ENCODE measurements at regions not wholly inside any gene's neighbourhood (a gene's known extent, or its start where the extent isn't known, plus 50 kb on each side); places are given as distances from the start of the nearest gene placed in this dataset.

- H3K27ac ChIP-seq = no peak overlapping the region
- TF ChIP-seq, protein P1, sequence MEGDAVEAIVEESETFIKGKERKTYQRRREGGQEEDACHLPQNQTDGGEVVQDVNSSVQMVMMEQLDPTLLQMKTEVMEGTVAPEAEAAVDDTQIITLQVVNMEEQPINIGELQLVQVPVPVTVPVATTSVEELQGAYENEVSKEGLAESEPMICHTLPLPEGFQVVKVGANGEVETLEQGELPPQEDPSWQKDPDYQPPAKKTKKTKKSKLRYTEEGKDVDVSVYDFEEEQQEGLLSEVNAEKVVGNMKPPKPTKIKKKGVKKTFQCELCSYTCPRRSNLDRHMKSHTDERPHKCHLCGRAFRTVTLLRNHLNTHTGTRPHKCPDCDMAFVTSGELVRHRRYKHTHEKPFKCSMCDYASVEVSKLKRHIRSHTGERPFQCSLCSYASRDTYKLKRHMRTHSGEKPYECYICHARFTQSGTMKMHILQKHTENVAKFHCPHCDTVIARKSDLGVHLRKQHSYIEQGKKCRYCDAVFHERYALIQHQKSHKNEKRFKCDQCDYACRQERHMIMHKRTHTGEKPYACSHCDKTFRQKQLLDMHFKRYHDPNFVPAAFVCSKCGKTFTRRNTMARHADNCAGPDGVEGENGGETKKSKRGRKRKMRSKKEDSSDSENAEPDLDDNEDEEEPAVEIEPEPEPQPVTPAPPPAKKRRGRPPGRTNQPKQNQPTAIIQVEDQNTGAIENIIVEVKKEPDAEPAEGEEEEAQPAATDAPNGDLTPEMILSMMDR (IDR thresholded peaks at IDR 0.05; ENCODE audit: low read depth, low read length) = no peak
- no peak overlapping the region for H3K4me3 ChIP-seq
- H3K4me1 ChIP-seq (ENCODE audit: low read depth) = no peaks in the 10 kb centered on the region
- H3K27me3 ChIP-seq = no peaks in the 10 kb centered on the region
- DNase-seq (ENCODE audit: low read depth in 1 of 2, low spot score in 1 of 2) = no peak
- no peaks in the 10 kb centered on the region for H3K36me3 ChIP-seq
- H3K9me3 ChIP-seq (ENCODE audit: low read depth) = no peaks in the 10 kb centered on the region
These were observed 300.0 kb downstream of the PIK3R1 start for GRCh38 chr5:68515514-68515913.

DNA sequence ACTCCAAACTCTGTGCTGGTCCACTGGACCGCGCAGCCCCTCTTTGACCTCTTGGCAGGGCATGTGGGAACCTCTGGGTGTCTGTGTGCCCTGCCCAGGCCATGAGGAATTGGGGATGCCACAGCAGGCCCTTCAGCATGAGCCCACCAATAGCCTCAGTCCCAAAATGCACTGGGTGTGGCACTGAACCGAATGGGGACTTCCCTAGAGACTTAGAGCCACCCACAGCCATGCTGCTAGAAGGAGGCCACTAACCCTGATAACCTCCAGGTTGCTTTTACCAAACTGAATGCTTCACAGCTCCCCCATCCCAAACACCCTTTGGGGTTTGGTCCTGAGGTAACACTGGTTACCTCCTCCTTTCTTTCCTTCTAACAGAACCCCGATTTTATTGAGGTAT, 302.7 kb downstream of the PIK3R1 start:
- no peak for DNase-seq (ENCODE audit: low read depth in 1 of 2, low spot score in 1 of 2)
- no peak overlapping the region for H3K4me3 ChIP-seq
- no peaks in the 10 kb centered on the region for H3K36me3 ChIP-seq
- no peak overlapping the region for H3K27ac ChIP-seq
- no peaks in the 10 kb centered on the region for H3K27me3 ChIP-seq
- TF ChIP-seq, protein P1 (IDR thresholded peaks at IDR 0.05; ENCODE audit: low read depth, low read length) = no peak
- no peaks in the 10 kb centered on the region for H3K4me1 ChIP-seq (ENCODE audit: low read depth)
- H3K9me3 ChIP-seq (ENCODE audit: low read depth) = no peaks in the 10 kb centered on the region

- Histone ChIP-seq H3K36me3 (no peaks in the 10 kb centered on the region), H3K9me3 (ENCODE audit: low read depth) (no peaks in the 10 kb centered on the region), H3K4me3 (no peak overlapping the region), H3K27ac (no peak overlapping the region), H3K4me1 (ENCODE audit: low read depth) (no peaks in the 10 kb centered on the region), H3K27me3 (no peaks in the 10 kb centered on the region)
- no peak for DNase-seq (ENCODE audit: low read depth in 1 of 2, low spot score in 1 of 2)
- TF ChIP-seq, protein P1 (IDR thresholded peaks at IDR 0.05; ENCODE audit: low read depth, low read length) = no peak
These were observed 303.6 kb downstream of the PIK3R1 start for GRCh38 chr5:68519143-68519542.

DNA sequence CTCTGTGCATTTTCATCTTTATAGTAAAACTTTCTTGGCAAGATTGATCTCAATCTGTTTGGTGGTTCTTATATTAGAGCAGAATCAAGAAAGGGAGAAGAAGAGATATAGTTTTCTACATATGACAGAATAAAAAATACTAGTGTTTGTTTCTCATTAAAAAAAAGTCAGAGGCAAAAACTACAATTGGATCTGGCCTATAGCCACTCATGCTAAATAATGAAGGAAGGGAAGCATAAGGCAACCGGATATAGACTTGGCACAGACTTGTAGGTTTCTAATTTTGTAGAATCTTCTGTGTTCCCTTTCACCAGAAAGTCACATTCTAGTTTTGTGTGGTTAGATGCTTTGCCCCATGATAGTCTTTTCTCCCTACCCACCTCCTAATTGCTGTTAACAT, 306.2 kb downstream of the PIK3R1 start:
- no peaks in the 10 kb centered on the region for H3K4me1 ChIP-seq (ENCODE audit: low read depth)
- no peaks in the 10 kb centered on the region for H3K27me3 ChIP-seq
- TF ChIP-seq, protein P1 (IDR thresholded peaks at IDR 0.05; ENCODE audit: low read depth, low read length) = no peak
- DNase-seq (ENCODE audit: low read depth in 1 of 2, low spot score in 1 of 2) = no peak
- H3K9me3 ChIP-seq (ENCODE audit: low read depth) = no peaks in the 10 kb centered on the region
- no peak overlapping the region for H3K27ac ChIP-seq
- no peaks in the 10 kb centered on the region for H3K36me3 ChIP-seq
- no peak overlapping the region for H3K4me3 ChIP-seq

- Histone ChIP-seq H3K4me1 (ENCODE audit: low read depth) (no peaks in the 10 kb centered on the region), H3K36me3 (no peaks in the 10 kb centered on the region), H3K27ac (no peak overlapping the region), H3K9me3 (ENCODE audit: low read depth) (no peaks in the 10 kb centered on the region), H3K27me3 (no peaks in the 10 kb centered on the region), H3K4me3 (no peak overlapping the region)
- DNase-seq (ENCODE audit: low read depth in 1 of 2, low spot score in 1 of 2) = no peak
- TF ChIP-seq, protein P1 (IDR thresholded peaks at IDR 0.05; ENCODE audit: low read depth, low read length) = no peak
These were observed 307.3 kb downstream of the PIK3R1 start for GRCh38 chr5:68522863-68523262.

GRCh38 chr5:68528821-68529273, 313.3 kb downstream of the PIK3R1 start:
- TF ChIP-seq, protein P1 (IDR thresholded peaks at IDR 0.05; ENCODE audit: low read depth, low read length) = no peak
- Histone ChIP-seq H3K27ac (no peak overlapping the region), H3K27me3 (no peaks in the 10 kb centered on the region), H3K4me3 (no peak overlapping the region), H3K36me3 (no peaks in the 10 kb centered on the region), H3K9me3 (ENCODE audit: low read depth) (no peaks in the 10 kb centered on the region), H3K4me1 (ENCODE audit: low read depth) (no peaks in the 10 kb centered on the region)
- no peak for DNase-seq (ENCODE audit: low read depth in 1 of 2, low spot score in 1 of 2)

Data from cardiac muscle cell (in vitro differentiated cells and primary cell).